GM12864 (cell line): ENCODE measurements at regions not wholly inside any gene's neighbourhood (a gene's known extent, or its start where the extent isn't known, plus 50 kb on each side); places are given as distances from the start of the nearest gene placed in this dataset.

Experiments used
- DNase-seq: peaks from one replicate; pipeline ENCODE4 v3.0.0-alpha.2; 2011; ENCODE audit warnings: low read depth
- H3K4me3 ChIP-seq: 2 replicates; pipeline ENCODE4 v1.5.1; 2011; ENCODE audit warnings: mild to moderate bottlenecking, low read depth, low read length, control low read depth
- CTCF ChIP-seq: IDR thresholded peaks from 2 replicates; pipeline ENCODE4 v1.5.1; 2011; ENCODE audit warnings: low read depth, mild to moderate bottlenecking, moderate library complexity, low read length, control low read depth, inconsistent platforms; ENCODE audit errors: missing control alignments

- no peak for DNase-seq
- no peak for TF ChIP-seq CTCF
Observed at GRCh38 chr15:95174301-95175259, 943.2 kb downstream of the MCTP2 start.

GRCh38 chr15:95175914-95176658 is 944.7 kb downstream of the MCTP2 start:
- DNase-seq = no peak
- TF ChIP-seq CTCF = no peak

More at GRCh38 chr15:95174301-95175259, 943.2 kb downstream of the MCTP2 start:
- no peak overlapping the region for H3K4me3 ChIP-seq

GRCh38 chr15:95176794-95177577 is 945.6 kb downstream of the MCTP2 start:
- DNase-seq = no peak
- TF ChIP-seq CTCF = no peak

More at GRCh38 chr15:95175914-95176658, 944.7 kb downstream of the MCTP2 start:
- no peak overlapping the region for H3K4me3 ChIP-seq

GRCh38 chr15:95180530-95180929 is 949.2 kb downstream of the MCTP2 start:
- no peak for DNase-seq
- no peak for TF ChIP-seq CTCF
- H3K4me3 ChIP-seq = no peak overlapping the region

More at GRCh38 chr15:95176794-95177577, 945.6 kb downstream of the MCTP2 start:
- no peak overlapping the region for H3K4me3 ChIP-seq

GRCh38 chr15:95182091-95182490 is 950.7 kb downstream of the MCTP2 start:
- H3K4me3 ChIP-seq = no peak overlapping the region
- no peak for TF ChIP-seq CTCF
- DNase-seq = no peak

DNA sequence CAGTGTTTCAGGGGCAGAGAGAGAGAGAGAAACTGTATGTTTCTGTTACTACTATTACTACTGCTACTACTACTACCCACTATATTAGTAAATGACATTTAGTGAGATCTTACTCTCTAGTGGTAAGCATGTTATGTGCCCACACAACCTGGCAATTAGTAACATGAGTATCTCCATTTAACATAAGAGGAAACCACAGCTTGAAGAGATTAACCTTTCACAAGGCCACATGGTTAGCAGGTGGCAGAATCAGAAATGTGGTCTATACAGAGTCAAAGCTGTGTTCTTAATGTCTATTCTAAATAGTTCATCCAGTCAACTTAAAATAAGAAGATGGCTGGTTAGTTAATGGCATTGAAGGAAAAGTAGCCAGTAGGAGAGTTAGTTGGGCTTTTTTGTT is 961.6 kb downstream of the MCTP2 start:
- TF ChIP-seq CTCF = no peak
- DNase-seq = no peak
- no peak overlapping the region for H3K4me3 ChIP-seq
